ENCODE measurements at regions not wholly inside any gene's neighbourhood (a gene's known extent, or its start where the extent isn't known, plus 50 kb on each side); places are given as distances from the start of the nearest gene placed in this dataset.

DNA sequence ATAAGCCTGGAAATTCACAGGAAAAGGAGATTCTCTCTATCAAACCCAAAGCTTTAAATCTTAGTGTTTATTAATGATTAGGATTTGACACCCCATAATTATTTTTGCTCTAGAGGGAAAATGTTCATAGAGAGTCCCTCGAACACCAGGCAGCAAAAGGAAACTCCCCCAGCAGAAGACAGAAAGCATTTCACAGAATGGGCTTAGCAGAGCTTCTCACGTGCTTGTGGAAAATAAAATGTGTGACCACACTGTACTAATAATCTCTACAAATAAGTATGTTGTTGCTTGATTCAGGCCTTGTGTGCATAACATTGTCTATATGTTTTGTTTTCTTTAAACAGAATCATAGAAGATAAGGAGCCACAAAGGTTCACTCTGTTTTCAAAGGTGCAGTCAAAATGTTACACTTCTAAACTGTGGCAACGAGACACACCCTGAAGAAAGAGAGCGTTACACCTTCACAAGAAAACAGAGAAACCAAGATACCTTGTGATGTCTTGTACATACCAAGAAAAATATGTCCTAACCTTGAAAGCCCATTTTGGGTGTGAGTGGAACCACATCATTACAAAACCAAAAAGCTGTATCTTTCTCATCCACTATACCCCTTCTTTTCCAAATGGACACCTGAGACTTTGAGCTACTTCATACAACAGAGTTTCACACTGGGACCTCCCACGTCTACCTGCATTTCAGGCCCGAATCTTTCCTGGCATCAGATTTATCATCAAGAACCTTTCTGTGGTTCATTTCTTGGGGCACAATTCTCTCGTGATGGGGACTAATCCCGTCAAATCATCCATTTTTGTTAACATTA lies 282.5 kb downstream of the ETS1 start:
- Histone ChIP-seq H3K36me3 (no peaks in the 10 kb centered on the region), H3K4me3 (no peak overlapping the region), H3K27me3 (no peaks in the 10 kb centered on the region), H3K9me3 (no peaks in the 10 kb centered on the region), H3K27ac (no peak overlapping the region), H3K4me1 (peaks cover under 1% of the 10 kb centered on the region)
- TF ChIP-seq POLR2AphosphoS5 (IDR thresholded peaks at IDR 0.05) = no peak
- no peak for TF ChIP-seq EP300 (IDR thresholded peaks at IDR 0.05)
- TF ChIP-seq, protein P1, sequence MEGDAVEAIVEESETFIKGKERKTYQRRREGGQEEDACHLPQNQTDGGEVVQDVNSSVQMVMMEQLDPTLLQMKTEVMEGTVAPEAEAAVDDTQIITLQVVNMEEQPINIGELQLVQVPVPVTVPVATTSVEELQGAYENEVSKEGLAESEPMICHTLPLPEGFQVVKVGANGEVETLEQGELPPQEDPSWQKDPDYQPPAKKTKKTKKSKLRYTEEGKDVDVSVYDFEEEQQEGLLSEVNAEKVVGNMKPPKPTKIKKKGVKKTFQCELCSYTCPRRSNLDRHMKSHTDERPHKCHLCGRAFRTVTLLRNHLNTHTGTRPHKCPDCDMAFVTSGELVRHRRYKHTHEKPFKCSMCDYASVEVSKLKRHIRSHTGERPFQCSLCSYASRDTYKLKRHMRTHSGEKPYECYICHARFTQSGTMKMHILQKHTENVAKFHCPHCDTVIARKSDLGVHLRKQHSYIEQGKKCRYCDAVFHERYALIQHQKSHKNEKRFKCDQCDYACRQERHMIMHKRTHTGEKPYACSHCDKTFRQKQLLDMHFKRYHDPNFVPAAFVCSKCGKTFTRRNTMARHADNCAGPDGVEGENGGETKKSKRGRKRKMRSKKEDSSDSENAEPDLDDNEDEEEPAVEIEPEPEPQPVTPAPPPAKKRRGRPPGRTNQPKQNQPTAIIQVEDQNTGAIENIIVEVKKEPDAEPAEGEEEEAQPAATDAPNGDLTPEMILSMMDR (IDR thresholded peaks at IDR 0.05) = no peak
- TF ChIP-seq POLR2A (IDR thresholded peaks at IDR 0.05) = no peak
- no peak for DNase-seq (ENCODE audit: low spot score in 2 of 2)
- WGBS = 92% methylated on average over 8 of the region's 8 CpGs

GRCh38 chr11:128304116-128304515 lies 283.2 kb downstream of the ETS1 start:
- Histone ChIP-seq H3K4me1 (peaks cover 5% of the 10 kb centered on the region), H3K36me3 (no peaks in the 10 kb centered on the region), H3K9me3 (no peaks in the 10 kb centered on the region), H3K27me3 (no peaks in the 10 kb centered on the region), H3K4me3 (no peak overlapping the region), H3K27ac (no peak overlapping the region)
- WGBS = 97% methylated on average over 2 of the region's 2 CpGs
- TF ChIP-seq EP300 (IDR thresholded peaks at IDR 0.05) (no peak), POLR2AphosphoS5 (IDR thresholded peaks at IDR 0.05) (no peak), POLR2A (IDR thresholded peaks at IDR 0.05) (no peak)
- TF ChIP-seq, protein P1 (IDR thresholded peaks at IDR 0.05) = no peak
- DNase-seq (ENCODE audit: low spot score in 2 of 2) = no peak

- Histone ChIP-seq H3K27ac (no peak overlapping the region), H3K9me3 (no peaks in the 10 kb centered on the region), H3K27me3 (no peaks in the 10 kb centered on the region), H3K4me3 (no peak overlapping the region), H3K4me1 (peaks cover 8% of the 10 kb centered on the region), H3K36me3 (no peaks in the 10 kb centered on the region)
- DNase-seq (ENCODE audit: low spot score in 2 of 2) = no peak
- WGBS = 89% methylated on average over 5 of the region's 5 CpGs
- TF ChIP-seq, protein P1 (IDR thresholded peaks at IDR 0.05) = no peak
- no peak for TF ChIP-seq EP300 (IDR thresholded peaks at IDR 0.05)
- no peak for TF ChIP-seq POLR2AphosphoS5 (IDR thresholded peaks at IDR 0.05)
- TF ChIP-seq POLR2A (IDR thresholded peaks at IDR 0.05) = no peak
These were observed 284.0 kb downstream of the ETS1 start for GRCh38 chr11:128303383-128303782.

GRCh38 chr11:128302425-128303186 lies 284.8 kb downstream of the ETS1 start:
- WGBS = 85% methylated on average over 7 of the region's 7 CpGs
- Histone ChIP-seq H3K9me3 (no peaks in the 10 kb centered on the region), H3K27me3 (no peaks in the 10 kb centered on the region), H3K4me3 (no peak overlapping the region), H3K4me1 (peaks cover 16% of the 10 kb centered on the region), H3K27ac (no peak overlapping the region), H3K36me3 (no peaks in the 10 kb centered on the region)
- no peak for DNase-seq (ENCODE audit: low spot score in 2 of 2)
- TF ChIP-seq EP300 (IDR thresholded peaks at IDR 0.05) (no peak), POLR2A (IDR thresholded peaks at IDR 0.05) (peak in 1 of 2 donors; percentile 14)

DNA sequence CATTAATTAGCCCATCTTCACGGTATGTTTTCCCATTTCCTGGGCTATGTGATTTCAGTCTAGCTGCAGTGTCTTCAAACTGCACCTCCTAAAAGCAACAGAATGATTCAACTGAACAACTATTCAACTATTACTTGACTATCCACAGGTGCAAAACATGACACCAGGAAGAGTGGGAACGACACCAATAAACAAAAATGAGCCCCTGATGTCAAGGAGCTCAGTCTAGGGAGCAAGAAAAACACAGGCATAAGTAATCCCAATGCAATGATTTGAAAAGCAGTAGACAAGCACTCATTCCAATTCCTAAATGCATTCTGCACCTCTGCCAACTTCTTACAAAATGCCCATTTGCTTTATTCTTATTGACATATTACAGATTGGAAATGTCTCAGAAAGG lies 285.6 kb downstream of the ETS1 start:
- no peak overlapping the region for H3K27ac ChIP-seq
- no peaks in the 10 kb centered on the region for H3K9me3 ChIP-seq
- no peaks in the 10 kb centered on the region for H3K27me3 ChIP-seq
- H3K4me1 ChIP-seq = peaks cover 19% of the 10 kb centered on the region
- no peak for DNase-seq (ENCODE audit: low spot score in 2 of 2)
- WGBS = 85% methylated on average over 2 of the region's 2 CpGs
- no peak overlapping the region for H3K4me3 ChIP-seq
- TF ChIP-seq, protein P1 (IDR thresholded peaks at IDR 0.05) = no peak
- TF ChIP-seq POLR2A (IDR thresholded peaks at IDR 0.05) = no peak
- TF ChIP-seq POLR2AphosphoS5 (IDR thresholded peaks at IDR 0.05) = no peak
- no peaks in the 10 kb centered on the region for H3K36me3 ChIP-seq

All from suprapubic skin (tissue), 4 donors.